IMR-90 (cell line): ENCODE measurements at regions not wholly inside any gene's neighbourhood (a gene's known extent, or its start where the extent isn't known, plus 50 kb on each side); places are given as distances from the start of the nearest gene placed in this dataset.

Experiments
- ATAC-seq: fragments of 200-7000 bp; cut with Tn5 transposase; 2 replicates; pipeline ENCODE4 v1.9.1; 2020; ENCODE audit warnings: low read depth, mild to moderate bottlenecking, moderate library complexity
- BruUV-seq: library from RNA; stranded (reverse); fragments of 400-500 nt; replicated peaks from 2 replicates; lab custom pipeline; 2021; lab: Mats Ljungman, UMichigan
- CTCF ChIA-PET: fragments of 300-600 bp; formaldehyde crosslinking; extraction: SDS; loops from one replicate; lab custom pipeline; 2021; ENCODE audit warnings: antibody characterized with exemption; lab: Yijun Ruan, JAX
- POLR2A ChIA-PET: fragments of 300-600 bp; sonication (Branson Sonifier 250); formaldehyde crosslinking; loops from one replicate; lab custom pipeline; 2022; ENCODE audit warnings: antibody characterized with exemption; ENCODE audit not compliant: unreplicated experiment; lab: Charles Lee
- DNase-seq: peaks from one replicate; pipeline ENCODE4 v3.0.0; 2013
- H2AFZ ChIP-seq: replicated peaks from 2 replicates; pipeline ENCODE3; 2013; ENCODE audit warnings: low read length, mild to moderate bottlenecking; ENCODE audit not compliant: poor library complexity
- H2AK5ac ChIP-seq: 2 replicates; pipeline ENCODE4 v1.6.1; 2013; ENCODE audit warnings: low read depth, low read length, inconsistent platforms
- H2AK9ac ChIP-seq: replicated peaks from 2 replicates; pipeline ENCODE3; 2013; ENCODE audit warnings: mild to moderate bottlenecking, low read depth, low read length, moderate library complexity; ENCODE audit not compliant: poor library complexity
- H2BK120ac ChIP-seq: 2 replicates; pipeline ENCODE4 v1.6.1; 2013; ENCODE audit warnings: low read depth, low read length, inconsistent platforms
- H2BK15ac ChIP-seq: 3 replicates; pipeline ENCODE4 v1.6.1; 2013; ENCODE audit warnings: low read depth, low read length, inconsistent platforms
- H2BK20ac ChIP-seq: 2 replicates; pipeline ENCODE4 v1.6.1; 2013; ENCODE audit warnings: low read depth, mild to moderate bottlenecking, inconsistent platforms, low read length, moderate library complexity
- H2BK5ac ChIP-seq: 2 replicates; pipeline ENCODE4 v1.6.1; 2013; ENCODE audit warnings: mild to moderate bottlenecking, low read depth, low read length, inconsistent platforms; ENCODE audit not compliant: poor library complexity, severe bottlenecking
- H3K14ac ChIP-seq: replicated peaks from 2 replicates; pipeline ENCODE4 v1.6.1; 2013; ENCODE audit warnings: low read depth, low read length, inconsistent platforms
- H3K18ac ChIP-seq: 2 replicates; pipeline ENCODE4 v1.6.1; 2013; ENCODE audit warnings: low read depth, low read length, control low read depth
- H3K23ac ChIP-seq: 2 replicates; pipeline ENCODE4 v1.6.1; 2013; ENCODE audit warnings: low read depth, low read length, inconsistent platforms
- H3K27ac ChIP-seq: 2 replicates; pipeline ENCODE4 v1.5.1; 2013; ENCODE audit warnings: mild to moderate bottlenecking, control low read depth, low read length; ENCODE audit not compliant: insufficient read depth
- H3K27me3 ChIP-seq: 2 replicates; pipeline ENCODE4 v1.6.1; 2013; ENCODE audit warnings: low read length; ENCODE audit not compliant: control insufficient read depth, insufficient read depth
- H3K36me3 ChIP-seq: 2 replicates; pipeline ENCODE4 v1.6.1; 2013; ENCODE audit warnings: low read length, mixed read lengths; ENCODE audit not compliant: control insufficient read depth, insufficient read depth
- H3K4ac ChIP-seq: 2 replicates; pipeline ENCODE4 v1.6.1; 2013; ENCODE audit warnings: low read depth, low read length, inconsistent platforms
- H3K4me1 ChIP-seq: 2 replicates; pipeline ENCODE4 v1.6.1; 2013; ENCODE audit warnings: low read length, mixed read lengths; ENCODE audit not compliant: control insufficient read depth, insufficient read depth
- H3K4me2 ChIP-seq: 2 replicates; pipeline ENCODE4 v1.6.1; 2013; ENCODE audit warnings: low read depth, mild to moderate bottlenecking, control low read depth, low read length, moderate library complexity
- H3K4me3 ChIP-seq: 2 replicates; pipeline ENCODE4 v1.5.1; 2013; ENCODE audit warnings: low read depth, mild to moderate bottlenecking, control low read depth, low read length, moderate library complexity; ENCODE audit not compliant: insufficient read depth
- H3K56ac ChIP-seq: 2 replicates; pipeline ENCODE4 v1.6.1; 2013; ENCODE audit warnings: low read length, inconsistent platforms; ENCODE audit not compliant: insufficient read depth; ENCODE audit errors: extremely low read depth
- H3K79me1 ChIP-seq, 2 experiments: 2 replicates each; pipeline ENCODE4 v1.6.1; 2013; ENCODE audit warnings: low read length in 2 of 2, inconsistent platforms in 1 of 2, low read depth in 1 of 2
- H3K9ac ChIP-seq: 2 replicates; pipeline ENCODE4 v1.6.1; 2013; ENCODE audit warnings: low read depth, low read length, control low read depth
- H3K9me1 ChIP-seq: 2 replicates; pipeline ENCODE4 v1.6.1; 2013; ENCODE audit warnings: low read length, inconsistent platforms; ENCODE audit not compliant: insufficient read depth
- H3K9me3 ChIP-seq: 2 replicates; pipeline ENCODE4 v1.6.1; 2013; ENCODE audit warnings: low read length; ENCODE audit not compliant: control insufficient read depth, insufficient read depth
- H4K20me1 ChIP-seq: 2 replicates; pipeline ENCODE4 v1.6.1; 2013; ENCODE audit warnings: low read length, inconsistent platforms; ENCODE audit not compliant: insufficient read depth
- H4K5ac ChIP-seq: 2 replicates; pipeline ENCODE4 v1.6.1; 2013; ENCODE audit warnings: mild to moderate bottlenecking, low read depth, low read length, control low read depth
- H4K8ac ChIP-seq, 2 experiments: 2 replicates each; pipeline ENCODE4 v1.6.1; 2013; ENCODE audit warnings: low read depth in 2 of 2, low read length in 2 of 2, control low read depth in 1 of 2, inconsistent platforms in 1 of 2
- H4K91ac ChIP-seq: 2 replicates; pipeline ENCODE4 v1.6.1; 2013; ENCODE audit warnings: low read depth, low read length, inconsistent platforms; ENCODE audit not compliant: insufficient read depth
- BHLHE40 ChIP-seq: fragments of 150-350 bp; IDR thresholded peaks from 2 replicates; pipeline ENCODE4 v1.6.1; 2016; ENCODE audit warnings: mild to moderate bottlenecking, low read depth, low read length
- CEBPB ChIP-seq: IDR thresholded peaks from 2 replicates; pipeline ENCODE4 v1.6.1; 2012; ENCODE audit warnings: low read depth, low read length, improper control_type of control experiment
- CHD1 ChIP-seq: IDR thresholded peaks from 2 replicates; pipeline ENCODE4 v1.6.1; 2012; ENCODE audit warnings: low read depth, low read length, improper control_type of control experiment
- ELK1 ChIP-seq: fragments of 150-350 bp; IDR thresholded peaks from 2 replicates; pipeline ENCODE4 v1.6.1; 2016; ENCODE audit warnings: low read depth, mild to moderate bottlenecking, low read length, moderate library complexity, borderline replicate concordance
- FOS ChIP-seq: fragments of 150-350 bp; IDR thresholded peaks from 2 replicates; pipeline ENCODE4 v1.6.1; 2016; ENCODE audit warnings: low read depth, low read length
- MAFK ChIP-seq: IDR thresholded peaks from 2 replicates; pipeline ENCODE4 v1.6.1; 2012; ENCODE audit warnings: low read depth, low read length, improper control_type of control experiment
- MAZ ChIP-seq: IDR thresholded peaks from 2 replicates; pipeline ENCODE4 v1.6.1; 2012; ENCODE audit warnings: low read depth, mild to moderate bottlenecking, low read length, improper control_type of control experiment, moderate library complexity, borderline replicate concordance
- MXI1 ChIP-seq: IDR thresholded peaks from 2 replicates; pipeline ENCODE4 v1.6.1; 2012; ENCODE audit warnings: low read depth, mild to moderate bottlenecking, low read length, moderate library complexity, borderline replicate concordance
- NFE2L2 ChIP-seq: fragments of 150-350 bp; IDR thresholded peaks from 2 replicates; pipeline ENCODE4 v1.6.1; 2016; ENCODE audit warnings: low read depth, mild to moderate bottlenecking, low read length
- POLR2A ChIP-seq: IDR thresholded peaks from 2 replicates; pipeline ENCODE4 v1.6.1; 2012; ENCODE audit warnings: mild to moderate bottlenecking, low read depth, low read length
- RAD21 ChIP-seq: IDR thresholded peaks from 2 replicates; pipeline ENCODE4 v1.6.1; 2012; ENCODE audit warnings: low read length, improper control_type of control experiment
- RCOR1 ChIP-seq: IDR thresholded peaks from 2 replicates; pipeline ENCODE4 v1.6.1; 2012; ENCODE audit warnings: mild to moderate bottlenecking, low read length, improper control_type of control experiment; ENCODE audit not compliant: insufficient replicate concordance
- RFX5 ChIP-seq: IDR thresholded peaks from 2 replicates; pipeline ENCODE4 v1.8.0; 2012; ENCODE audit warnings: low read depth, mild to moderate bottlenecking, low read length, moderate library complexity
- SMC3 ChIP-seq: fragments of 150-350 bp; IDR thresholded peaks from 2 replicates; pipeline ENCODE4 v1.6.1; 2016; ENCODE audit warnings: low read depth, mild to moderate bottlenecking, antibody characterized with exemption, low read length, moderate library complexity
- WGBS, 2 experiments: methylation state at CpG; one replicate each; pipeline versions ENCODE4 v1.1.5 to v1.1.7; 2013; ENCODE audit warnings: missing lambda C conversion rate in 2 of 2; ENCODE audit not compliant: insufficient read length in 1 of 2; ENCODE audit errors: extremely low coverage in 2 of 2; 5-methylcytosine and 5-hydroxymethylcytosine counted together
- dilution Hi-C: fragments of 300-500 bp; cut with HindIII; formaldehyde crosslinking; loops from one replicate; pipeline ENCODE4 v1.14.3; 2018; ENCODE audit warnings: low sequenced_read_pairs; ENCODE audit not compliant: unreplicated experiment
- in situ Hi-C: fragments of 300-500 bp; cut with MboI; formaldehyde crosslinking; loops from 3 replicates; pipeline ENCODE4 v1.14.3; 2019; ENCODE audit warnings: low sequenced_read_pairs, inconsistent platforms, mixed read lengths
- intact Hi-C: fragments of 100-400 bp; cut with micrococcal nuclease; formaldehyde crosslinking; loops from 2 replicates; pipeline ENCODE4 v1.10.0; 2022
- TF ChIP-seq, protein P1 (sequence below): fragments of 150-350 bp; IDR thresholded peaks from 2 replicates; pipeline ENCODE4 v1.6.1; 2017; ENCODE audit warnings: mild to moderate bottlenecking, antibody characterized with exemption, low read length, low read depth
- TF ChIP-seq, protein P2 (sequence below): conservative IDR thresholded peaks from 2 replicates; pipeline ENCODE4 v1.5.1; 2012; ENCODE audit warnings: mild to moderate bottlenecking, low read depth, low read length, improper control_type of control experiment

- H3K9me3 ChIP-seq = no peaks in the 10 kb centered on the region
- no peak overlapping the region for H3K9ac ChIP-seq
- H2BK20ac ChIP-seq = no peak overlapping the region
- dilution Hi-C loops (no loop called here), intact Hi-C loops (no loop called here), in situ Hi-C loops (no loop called here)
- no peaks in the 10 kb centered on the region for H3K9me1 ChIP-seq
- no peak overlapping the region for H3K23ac ChIP-seq
- no peaks in the 10 kb centered on the region for H4K20me1 ChIP-seq
- no TSS peak for BruUV-seq
- no peaks in the 10 kb centered on the region for H3K27me3 ChIP-seq
- no peak overlapping the region for H4K8ac ChIP-seq
- TF ChIP-seq, protein P1, sequence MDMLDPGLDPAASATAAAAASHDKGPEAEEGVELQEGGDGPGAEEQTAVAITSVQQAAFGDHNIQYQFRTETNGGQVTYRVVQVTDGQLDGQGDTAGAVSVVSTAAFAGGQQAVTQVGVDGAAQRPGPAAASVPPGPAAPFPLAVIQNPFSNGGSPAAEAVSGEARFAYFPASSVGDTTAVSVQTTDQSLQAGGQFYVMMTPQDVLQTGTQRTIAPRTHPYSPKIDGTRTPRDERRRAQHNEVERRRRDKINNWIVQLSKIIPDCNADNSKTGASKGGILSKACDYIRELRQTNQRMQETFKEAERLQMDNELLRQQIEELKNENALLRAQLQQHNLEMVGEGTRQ = no peak
- TF ChIP-seq ELK1 (no peak), NFE2L2 (no peak), RFX5 (no peak), FOS (no peak), RCOR1 (no peak), MAZ (no peak), CHD1 (no peak), CEBPB (no peak), POLR2A (no peak), MXI1 (no peak), SMC3 (no peak), RAD21 (no peak), MAFK (no peak), BHLHE40 (no peak)
- TF ChIP-seq, protein P2, sequence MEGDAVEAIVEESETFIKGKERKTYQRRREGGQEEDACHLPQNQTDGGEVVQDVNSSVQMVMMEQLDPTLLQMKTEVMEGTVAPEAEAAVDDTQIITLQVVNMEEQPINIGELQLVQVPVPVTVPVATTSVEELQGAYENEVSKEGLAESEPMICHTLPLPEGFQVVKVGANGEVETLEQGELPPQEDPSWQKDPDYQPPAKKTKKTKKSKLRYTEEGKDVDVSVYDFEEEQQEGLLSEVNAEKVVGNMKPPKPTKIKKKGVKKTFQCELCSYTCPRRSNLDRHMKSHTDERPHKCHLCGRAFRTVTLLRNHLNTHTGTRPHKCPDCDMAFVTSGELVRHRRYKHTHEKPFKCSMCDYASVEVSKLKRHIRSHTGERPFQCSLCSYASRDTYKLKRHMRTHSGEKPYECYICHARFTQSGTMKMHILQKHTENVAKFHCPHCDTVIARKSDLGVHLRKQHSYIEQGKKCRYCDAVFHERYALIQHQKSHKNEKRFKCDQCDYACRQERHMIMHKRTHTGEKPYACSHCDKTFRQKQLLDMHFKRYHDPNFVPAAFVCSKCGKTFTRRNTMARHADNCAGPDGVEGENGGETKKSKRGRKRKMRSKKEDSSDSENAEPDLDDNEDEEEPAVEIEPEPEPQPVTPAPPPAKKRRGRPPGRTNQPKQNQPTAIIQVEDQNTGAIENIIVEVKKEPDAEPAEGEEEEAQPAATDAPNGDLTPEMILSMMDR = no peak
- no peak for DNase-seq
- no peak overlapping the region for H2BK15ac ChIP-seq
- no peak overlapping the region for H3K4ac ChIP-seq
- no peak overlapping the region for H3K18ac ChIP-seq
- H2BK5ac ChIP-seq = no peak overlapping the region
- no peak overlapping the region for H3K4me3 ChIP-seq
- H3K14ac ChIP-seq = no peak overlapping the region
- WGBS, 2 experiments = no CpG with 5 or more reads among the region's 1 CpG
- H3K4me2 ChIP-seq = no peak overlapping the region
- no peak overlapping the region for H3K27ac ChIP-seq
- H4K91ac ChIP-seq = no peak overlapping the region
- no peak overlapping the region for H2AFZ ChIP-seq
- H3K79me1 ChIP-seq = no peaks in the 10 kb centered on the region
- H2BK120ac ChIP-seq = no peak overlapping the region
- no peak overlapping the region for H2AK5ac ChIP-seq
- ChIA-PET POLR2A (no interaction called here), CTCF (no interaction called here)
- H2AK9ac ChIP-seq = no peak overlapping the region
- no peaks in the 10 kb centered on the region for H3K4me1 ChIP-seq
- no peak overlapping the region for H4K5ac ChIP-seq
- H3K56ac ChIP-seq = no peak overlapping the region
- no peaks in the 10 kb centered on the region for H3K36me3 ChIP-seq
- ATAC-seq = no peak
These were observed 766.8 kb downstream of the BCL11A start for GRCh38 chr2:59786684-59787083.
